Fibroblast of lung (primary cell): ENCODE measurements at regions not wholly inside any gene's neighbourhood (a gene's known extent, or its start where the extent isn't known, plus 50 kb on each side); places are given as distances from the start of the nearest gene placed in this dataset.

ENCODE experiments used
- DNase-seq, 2 donors: peaks; one replicate each; pipeline versions ENCODE4 v3.0.0 to v3.0.0-alpha.2; 2010; ENCODE audit warnings: low read depth in 2 of 2
- H2AFZ ChIP-seq: 2 replicates; pipeline ENCODE4 v1.5.1; 2012; ENCODE audit warnings: low read length, control low read depth, inconsistent platforms
- H3K27ac ChIP-seq: 2 replicates; pipeline ENCODE4 v1.5.1; 2011; ENCODE audit warnings: low read length, control low read depth; ENCODE audit not compliant: insufficient read depth
- H3K27me3 ChIP-seq: 2 replicates; pipeline ENCODE4 v1.5.1; 2011; ENCODE audit warnings: mild to moderate bottlenecking, low read length; ENCODE audit not compliant: control insufficient read depth, insufficient read depth
- H3K36me3 ChIP-seq: 2 replicates; pipeline ENCODE4 v1.5.1; 2011; ENCODE audit warnings: low read length; ENCODE audit not compliant: control insufficient read depth, insufficient read depth
- H3K4me1 ChIP-seq: 2 replicates; pipeline ENCODE4 v1.5.1; 2011; ENCODE audit warnings: low read length; ENCODE audit not compliant: control insufficient read depth, insufficient read depth; ENCODE audit errors: extremely low read depth
- H3K4me2 ChIP-seq: 2 replicates; pipeline ENCODE4 v1.5.1; 2011; ENCODE audit warnings: low read length, control low read depth; ENCODE audit not compliant: insufficient read depth; ENCODE audit errors: extremely low read depth
- H3K4me3 ChIP-seq, 4 experiments: fragments of 200-600 bp in 1 of 4; sonication (generic) in 1 of 4; replicated peaks in 1 of 4; 2 replicates each; pipeline ENCODE4 v1.5.1; 2011 to 2016; ENCODE audit warnings: low read length in 4 of 4, low read depth in 3 of 4, mild to moderate bottlenecking in 3 of 4, control low read depth in 2 of 4, inconsistent platforms in 1 of 4, mixed read lengths in 1 of 4; ENCODE audit not compliant: insufficient read depth in 1 of 4; ENCODE audit errors: control extremely low read depth in 1 of 4
- H3K79me2 ChIP-seq: 2 replicates; pipeline ENCODE4 v1.5.1; 2012; ENCODE audit warnings: mild to moderate bottlenecking, low read length, inconsistent platforms; ENCODE audit not compliant: control insufficient read depth, insufficient read depth
- H3K9ac ChIP-seq: 2 replicates; pipeline ENCODE4 v1.5.1; 2011; ENCODE audit warnings: mild to moderate bottlenecking, low read length, control low read depth; ENCODE audit not compliant: insufficient read depth
- H3K9me3 ChIP-seq: 2 replicates; pipeline ENCODE4 v1.5.1; 2012; ENCODE audit warnings: low read depth, low read length; ENCODE audit not compliant: control insufficient read depth, insufficient read depth
- H4K20me1 ChIP-seq: 2 replicates; pipeline ENCODE4 v1.5.1; 2011; ENCODE audit warnings: low read length; ENCODE audit not compliant: control insufficient read depth, insufficient read depth; ENCODE audit errors: extremely low read depth
- EZH2 ChIP-seq: IDR thresholded peaks from 2 replicates; pipeline ENCODE4 v1.5.1; 2012; ENCODE audit warnings: low read length, control low read depth, mild to moderate bottlenecking; ENCODE audit errors: missing control alignments
- TF ChIP-seq, protein P1 (sequence below), 2 donors: IDR thresholded peaks in 1 of 2; conservative IDR thresholded peaks in 1 of 2; 1 replicate in 1 of 2; 2 replicates in 1 of 2; pipeline ENCODE4 v1.5.1; 2011 to 2012; ENCODE audit warnings: low read length in 2 of 2, control low read depth in 1 of 2, inconsistent platforms in 1 of 2, low read depth in 1 of 2, mild to moderate bottlenecking in 1 of 2

DNA sequence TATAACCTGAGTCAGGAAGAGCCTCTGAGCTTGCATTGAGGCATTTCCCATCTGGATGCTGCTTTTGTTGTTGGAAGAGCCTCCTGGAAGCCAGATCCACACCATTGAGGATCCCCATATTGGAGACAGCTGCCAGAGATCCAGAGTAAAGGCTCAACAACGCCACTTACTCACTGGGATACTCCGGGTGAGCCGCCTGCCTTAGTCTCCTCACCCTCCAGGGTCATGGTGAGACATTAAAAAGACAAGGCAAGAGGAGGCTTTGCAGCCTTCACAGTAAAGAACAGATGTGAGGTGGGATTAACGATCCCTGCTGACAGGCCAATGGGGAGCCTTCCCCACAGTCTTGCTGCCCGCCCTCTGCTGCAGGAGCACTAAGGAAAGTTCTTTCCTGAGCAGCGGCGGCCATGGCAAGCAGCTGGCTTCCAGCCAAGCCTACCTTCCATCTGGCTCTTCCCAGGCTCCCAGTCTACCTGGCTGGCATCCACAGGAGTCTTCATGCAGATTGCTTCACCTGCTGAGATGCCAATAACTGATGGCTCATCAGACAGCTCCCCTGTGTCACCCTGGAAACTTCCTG, 198.5 kb downstream of the CYLD start:
- no peaks in the 10 kb centered on the region for H3K27me3 ChIP-seq
- no peak overlapping the region for H3K9ac ChIP-seq
- no peak for TF ChIP-seq EZH2
- TF ChIP-seq, protein P1, sequence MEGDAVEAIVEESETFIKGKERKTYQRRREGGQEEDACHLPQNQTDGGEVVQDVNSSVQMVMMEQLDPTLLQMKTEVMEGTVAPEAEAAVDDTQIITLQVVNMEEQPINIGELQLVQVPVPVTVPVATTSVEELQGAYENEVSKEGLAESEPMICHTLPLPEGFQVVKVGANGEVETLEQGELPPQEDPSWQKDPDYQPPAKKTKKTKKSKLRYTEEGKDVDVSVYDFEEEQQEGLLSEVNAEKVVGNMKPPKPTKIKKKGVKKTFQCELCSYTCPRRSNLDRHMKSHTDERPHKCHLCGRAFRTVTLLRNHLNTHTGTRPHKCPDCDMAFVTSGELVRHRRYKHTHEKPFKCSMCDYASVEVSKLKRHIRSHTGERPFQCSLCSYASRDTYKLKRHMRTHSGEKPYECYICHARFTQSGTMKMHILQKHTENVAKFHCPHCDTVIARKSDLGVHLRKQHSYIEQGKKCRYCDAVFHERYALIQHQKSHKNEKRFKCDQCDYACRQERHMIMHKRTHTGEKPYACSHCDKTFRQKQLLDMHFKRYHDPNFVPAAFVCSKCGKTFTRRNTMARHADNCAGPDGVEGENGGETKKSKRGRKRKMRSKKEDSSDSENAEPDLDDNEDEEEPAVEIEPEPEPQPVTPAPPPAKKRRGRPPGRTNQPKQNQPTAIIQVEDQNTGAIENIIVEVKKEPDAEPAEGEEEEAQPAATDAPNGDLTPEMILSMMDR (conservative IDR thresholded peaks at IDR 0.05 in 1 of 2, IDR thresholded peaks at IDR 0.05 in 1 of 2; ENCODE audit: low read depth in 1 of 2, low read length in 2 of 2) = no peak
- no peak overlapping the region for H3K4me2 ChIP-seq
- no peaks in the 10 kb centered on the region for H3K36me3 ChIP-seq
- no peak overlapping the region for H3K27ac ChIP-seq
- H3K79me2 ChIP-seq = no peaks in the 10 kb centered on the region
- DNase-seq = no peak
- H3K4me3 ChIP-seq = no peak overlapping the region
- no peaks in the 10 kb centered on the region for H4K20me1 ChIP-seq
- H2AFZ ChIP-seq = no peak overlapping the region
- no peaks in the 10 kb centered on the region for H3K4me1 ChIP-seq
- no peaks in the 10 kb centered on the region for H3K9me3 ChIP-seq

DNA sequence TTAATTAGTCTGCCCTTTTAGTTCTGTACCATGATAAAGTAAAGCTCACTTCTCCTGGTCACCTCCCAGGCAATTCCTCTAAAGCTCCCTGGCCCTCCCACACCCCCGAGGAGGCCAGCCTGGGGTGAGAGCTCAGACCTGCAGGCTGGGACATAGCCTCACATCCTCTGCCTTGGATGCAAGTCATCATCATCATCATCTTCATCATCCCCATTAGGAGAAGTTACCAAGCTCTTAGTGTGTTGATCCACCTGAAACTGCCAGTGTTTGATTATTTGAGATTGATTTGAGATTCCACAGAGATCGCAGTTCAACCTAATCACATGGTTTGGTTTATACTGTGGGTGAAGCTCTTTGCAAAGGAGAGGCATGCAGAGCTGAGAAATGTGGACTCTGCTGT, 197.5 kb downstream of the CYLD start:
- Histone ChIP-seq H3K27me3 (no peaks in the 10 kb centered on the region), H3K79me2 (no peaks in the 10 kb centered on the region), H2AFZ (no peak overlapping the region), H3K27ac (no peak overlapping the region), H3K4me3 (no peak overlapping the region), H3K4me1 (no peaks in the 10 kb centered on the region), H3K9ac (no peak overlapping the region), H4K20me1 (no peaks in the 10 kb centered on the region), H3K36me3 (no peaks in the 10 kb centered on the region), H3K4me2 (no peak overlapping the region), H3K9me3 (no peaks in the 10 kb centered on the region)
- DNase-seq = no peak
- no peak for TF ChIP-seq EZH2
- TF ChIP-seq, protein P1 (conservative IDR thresholded peaks at IDR 0.05 in 1 of 2, IDR thresholded peaks at IDR 0.05 in 1 of 2; ENCODE audit: low read depth in 1 of 2, low read length in 2 of 2) = no peak

- Histone ChIP-seq H3K27me3 (no peaks in the 10 kb centered on the region), H3K9ac (no peak overlapping the region)
Observed at GRCh38 chr16:50938932-50939331, 197.0 kb downstream of the CYLD start.

More at GRCh38 chr16:50938932-50939331, 197.0 kb downstream of the CYLD start:
- Histone ChIP-seq H3K4me1 (no peaks in the 10 kb centered on the region), H3K36me3 (no peaks in the 10 kb centered on the region), H3K27ac (no peak overlapping the region), H4K20me1 (no peaks in the 10 kb centered on the region), H3K9me3 (no peaks in the 10 kb centered on the region), H2AFZ (no peak overlapping the region), H3K4me2 (no peak overlapping the region), H3K79me2 (no peaks in the 10 kb centered on the region), H3K4me3 (no peak overlapping the region)
- TF ChIP-seq, protein P1 (conservative IDR thresholded peaks at IDR 0.05 in 1 of 2, IDR thresholded peaks at IDR 0.05 in 1 of 2; ENCODE audit: low read depth in 1 of 2, low read length in 2 of 2) = no peak
- no peak for TF ChIP-seq EZH2
- DNase-seq = no peak
